A172 (cell line): ENCODE measurements at regions not wholly inside any gene's neighbourhood (a gene's known extent, or its start where the extent isn't known, plus 50 kb on each side); places are given as distances from the start of the nearest gene placed in this dataset.
A peak's percentile ranks its signal among the peaks of the same experiment; 100 is the strongest.

Experiments
- DNase-seq: peaks from one replicate; pipeline ENCODE4 v3.0.0-alpha.2; 2015; ENCODE audit warnings: low spot score

DNA sequence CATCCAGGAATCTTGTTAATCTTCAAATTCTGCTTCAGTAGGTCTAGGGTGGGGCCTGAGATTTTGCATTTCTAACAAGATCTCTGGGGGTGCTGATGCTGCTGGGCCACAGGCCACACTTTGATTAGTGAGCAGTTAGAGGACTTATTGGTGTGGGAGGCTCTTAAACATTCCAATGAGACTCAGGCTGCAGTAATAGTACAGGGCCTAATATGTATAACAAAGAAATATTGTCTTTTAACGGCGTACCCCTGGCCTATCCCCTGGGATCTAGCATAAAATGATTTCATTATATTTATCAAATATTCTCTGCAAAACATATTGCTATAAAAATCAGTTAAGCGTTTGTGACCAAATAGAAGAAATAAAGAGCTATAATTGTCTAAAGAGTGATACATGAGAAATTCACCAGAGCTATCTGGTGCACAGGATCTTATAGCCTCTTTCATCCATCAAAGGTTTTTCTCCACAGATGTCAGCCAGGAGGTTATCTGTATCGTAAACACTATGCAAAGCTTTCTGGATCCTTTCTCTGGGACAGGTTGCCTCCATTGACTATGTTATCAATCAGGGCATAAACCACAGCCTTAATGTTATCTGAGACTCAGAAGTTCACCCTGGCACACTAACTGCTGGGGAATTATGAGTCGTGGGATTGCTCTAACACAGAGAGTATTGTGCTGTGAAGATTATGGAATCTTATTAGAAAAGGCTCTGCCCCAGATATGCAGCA is 488.5 kb upstream of the MAP3K7 start:
- DNase-seq, result no peak

DNA sequence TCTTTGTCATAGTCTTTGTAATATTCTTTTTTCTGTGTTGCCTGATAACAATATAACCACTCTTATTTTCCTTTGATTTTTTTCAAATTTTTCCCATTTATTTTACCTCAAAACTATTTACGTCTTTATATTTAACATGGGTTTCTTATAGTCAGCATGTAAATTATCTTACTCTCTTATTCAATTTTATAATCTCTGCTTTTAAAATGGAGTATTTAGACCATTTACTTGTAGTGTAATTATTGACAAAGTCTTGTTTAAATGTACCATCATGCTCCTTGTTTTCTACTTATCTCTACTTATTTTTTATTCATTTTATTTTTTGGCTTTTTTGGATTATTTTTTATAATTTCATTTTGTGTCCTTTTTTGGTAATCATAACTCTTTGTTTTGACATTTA is 476.5 kb upstream of the MAP3K7 start:
- DNase-seq, result no peak

GRCh38 chr6:91057689-91058088 is 470.8 kb upstream of the MAP3K7 start:
- no peak for DNase-seq

- DNase-seq, result no peak
Measured at GRCh38 chr6:91055959-91056358, 469.1 kb upstream of the MAP3K7 start.

- peak; percentile 19 for DNase-seq
Measured at GRCh38 chr6:91052473-91053450, 465.9 kb upstream of the MAP3K7 start.

DNA sequence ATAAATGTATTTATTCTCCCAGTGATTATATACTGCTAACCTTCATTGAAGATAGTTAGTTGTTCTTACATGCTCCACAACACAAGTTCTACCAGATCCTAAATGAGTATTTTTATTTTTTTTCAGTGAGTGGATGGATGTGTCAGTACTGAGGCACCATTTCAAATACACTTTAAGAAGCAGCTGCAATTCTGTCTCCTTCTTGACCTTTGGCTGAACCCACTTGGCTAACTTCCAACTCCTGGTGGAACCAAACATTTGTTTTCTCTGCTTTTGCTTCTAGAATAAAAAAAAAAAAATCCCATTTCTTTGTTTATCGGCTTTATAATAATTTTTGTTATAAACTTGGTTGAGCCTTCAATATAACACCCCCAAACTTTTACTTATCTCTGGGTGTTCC is 458.3 kb upstream of the MAP3K7 start:
- DNase-seq, result no peak

GRCh38 chr6:91043751-91044150 is 456.9 kb upstream of the MAP3K7 start:
- no peak for DNase-seq

GRCh38 chr6:91042656-91043055 is 455.8 kb upstream of the MAP3K7 start:
- no peak for DNase-seq

- DNase-seq, result no peak
Measured at GRCh38 chr6:91033964-91034363, 447.1 kb upstream of the MAP3K7 start.

GRCh38 chr6:91031581-91031980 is 444.7 kb upstream of the MAP3K7 start:
- no peak for DNase-seq

DNA sequence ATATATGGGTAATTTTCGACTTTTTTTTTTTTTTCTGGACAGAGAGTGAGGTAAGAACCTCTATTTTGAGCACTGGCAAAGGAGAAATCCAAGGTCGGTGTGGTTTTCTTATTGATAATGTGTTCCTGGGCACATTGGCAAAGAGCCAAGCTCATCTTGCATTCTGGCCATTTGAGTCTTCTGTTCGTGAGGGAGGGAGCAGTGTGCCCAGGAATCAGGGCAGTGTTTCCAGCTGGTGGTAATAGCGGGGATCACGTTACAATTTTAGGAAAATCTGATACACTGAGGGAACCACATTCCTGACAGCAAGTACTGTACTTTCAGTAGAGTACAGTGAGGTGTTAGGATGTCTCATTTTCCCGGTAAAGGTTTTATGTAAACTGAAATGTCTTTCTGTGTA is 442.3 kb upstream of the MAP3K7 start:
- no peak for DNase-seq

GRCh38 chr6:91023529-91023928 is 436.7 kb upstream of the MAP3K7 start:
- no peak for DNase-seq

GRCh38 chr6:91020744-91021143 is 433.9 kb upstream of the MAP3K7 start:
- no peak for DNase-seq

GRCh38 chr6:91018586-91018985 is 431.7 kb upstream of the MAP3K7 start:
- no peak for DNase-seq

GRCh38 chr6:91013511-91013910 is 426.6 kb upstream of the MAP3K7 start:
- no peak for DNase-seq

DNA sequence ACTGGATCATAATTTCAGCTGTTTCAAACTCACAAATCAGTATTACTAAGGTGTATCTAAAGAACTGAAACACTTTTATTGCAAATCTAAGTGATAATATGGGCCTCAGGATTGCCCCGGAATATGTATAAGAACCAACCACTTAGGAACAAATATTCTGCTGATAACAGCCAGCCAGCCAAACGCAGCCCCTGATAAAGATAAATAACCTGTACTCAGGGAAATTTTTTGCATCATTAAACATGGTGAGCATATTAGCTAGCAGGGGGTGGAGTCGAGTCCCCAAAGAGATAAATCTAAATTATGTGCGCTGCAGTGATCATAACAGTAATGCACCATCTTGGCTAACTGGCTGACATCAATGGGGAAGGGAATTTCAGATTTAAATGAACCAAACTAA is 410.2 kb upstream of the MAP3K7 start:
- no peak for DNase-seq

- DNase-seq, result peak; percentile 68
Measured at GRCh38 chr6:90993770-90994169, 406.9 kb upstream of the MAP3K7 start.

- no peak for DNase-seq
Measured at GRCh38 chr6:90989763-90990162, 402.9 kb upstream of the MAP3K7 start.

DNA sequence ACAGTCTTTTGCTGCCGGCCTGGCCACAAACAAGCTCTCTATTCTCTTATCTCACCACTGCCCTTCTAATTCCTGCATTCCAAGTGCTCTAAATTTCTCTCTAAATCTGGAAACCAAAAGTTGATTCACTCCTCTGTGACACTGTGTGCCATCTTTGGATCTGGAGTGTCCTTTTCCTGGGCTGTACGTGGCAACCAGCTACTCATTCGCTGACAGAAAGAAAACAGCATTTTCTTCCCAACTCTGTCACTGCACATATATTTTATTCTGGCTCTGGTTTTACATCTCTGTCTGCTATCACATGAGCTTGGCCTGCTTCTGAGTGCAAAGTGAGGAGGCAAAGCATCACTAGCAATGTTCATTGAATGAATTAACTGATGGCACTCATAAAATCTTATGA is 397.2 kb upstream of the MAP3K7 start:
- no peak for DNase-seq

GRCh38 chr6:90983462-90983861 is 396.6 kb upstream of the MAP3K7 start:
- DNase-seq, result no peak

DNA sequence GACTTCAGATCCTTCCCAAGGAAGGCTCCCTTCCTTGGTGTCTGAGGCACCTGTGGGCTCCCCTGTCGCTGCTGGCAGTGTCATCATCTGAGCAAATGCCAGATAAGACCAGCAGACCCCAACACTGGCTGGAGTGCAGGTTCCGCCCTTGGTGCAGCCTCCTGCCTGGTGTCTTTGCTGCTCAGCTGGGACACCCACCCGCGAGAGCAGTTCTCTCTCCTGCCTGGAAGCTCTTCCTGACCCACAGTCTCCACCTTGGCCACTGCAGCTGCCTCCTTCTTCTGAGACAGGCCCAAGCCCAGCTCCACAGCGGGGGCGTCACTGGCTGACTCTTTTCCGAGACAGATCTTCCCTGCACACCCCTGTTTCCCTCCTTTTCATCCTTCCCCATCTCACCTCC is 395.7 kb upstream of the MAP3K7 start:
- no peak for DNase-seq

GRCh38 chr6:90982051-90982450 is 395.2 kb upstream of the MAP3K7 start:
- no peak for DNase-seq

GRCh38 chr6:90978046-90978445 is 391.2 kb upstream of the MAP3K7 start:
- no peak for DNase-seq
